NT2/D1 (cell line): ENCODE measurements at regions not wholly inside any gene's neighbourhood (a gene's known extent, or its start where the extent isn't known, plus 50 kb on each side); places are given as distances from the start of the nearest gene placed in this dataset.

Experiments
- DNase-seq: peaks from one replicate; pipeline ENCODE4 v3.0.0-alpha.2; 2011; ENCODE audit warnings: low read depth, low spot score
- H3K27me3 ChIP-seq: 2 replicates; pipeline ENCODE4 v1.6.0; 2011; ENCODE audit warnings: mild to moderate bottlenecking; ENCODE audit not compliant: insufficient read length, insufficient read depth
- H3K36me3 ChIP-seq: 2 replicates; pipeline ENCODE4 v1.6.1; 2011; ENCODE audit warnings: mild to moderate bottlenecking, low read length, mixed read lengths; ENCODE audit not compliant: insufficient read depth, insufficient read length
- H3K4me1 ChIP-seq: 2 replicates; pipeline ENCODE4 v1.5.1; 2011; ENCODE audit not compliant: insufficient read depth, insufficient read length
- H3K4me3 ChIP-seq: 2 replicates; pipeline ENCODE4 v1.5.1; 2011; ENCODE audit warnings: low read depth; ENCODE audit not compliant: insufficient read length
- H3K9ac ChIP-seq: 2 replicates; pipeline ENCODE4 v1.6.0; 2011; ENCODE audit warnings: low read depth; ENCODE audit not compliant: insufficient read length
- H3K9me3 ChIP-seq: 2 replicates; pipeline ENCODE4 v1.5.1; 2011; ENCODE audit warnings: mild to moderate bottlenecking, low read length; ENCODE audit not compliant: insufficient read depth
- SUZ12 ChIP-seq: IDR thresholded peaks from 2 replicates; pipeline ENCODE4 v1.6.1; 2011; ENCODE audit not compliant: insufficient read length, insufficient read depth; ENCODE audit errors: extremely low read depth
- YY1 ChIP-seq: IDR thresholded peaks from 2 replicates; pipeline ENCODE4 v1.6.1; 2011; ENCODE audit not compliant: insufficient read length, insufficient read depth
- ZNF274 ChIP-seq: IDR thresholded peaks from 2 replicates; pipeline ENCODE4 v1.6.1; 2011; ENCODE audit warnings: mild to moderate bottlenecking, low read depth, low read length

DNA sequence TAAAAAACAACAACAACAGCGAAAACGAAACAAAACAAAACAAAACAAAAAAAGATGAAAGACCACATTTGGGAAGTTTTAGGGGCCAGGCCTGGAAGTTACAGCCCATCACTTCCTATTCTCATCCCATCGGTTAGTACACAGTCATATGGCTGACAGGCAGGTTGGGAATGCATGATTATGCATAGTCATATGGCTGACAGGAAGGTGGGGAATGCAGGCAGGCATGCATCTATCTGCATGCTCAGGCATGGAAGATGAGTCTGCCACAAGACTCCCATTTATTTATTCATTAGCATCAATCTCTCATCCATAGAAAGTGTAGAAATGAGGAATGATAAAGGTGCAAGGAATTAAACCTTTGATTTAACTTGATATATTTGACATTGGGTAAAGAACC, 325.3 kb upstream of the MEX3C start:
- no peak overlapping the region for H3K4me3 ChIP-seq
- H3K4me1 ChIP-seq = no peaks in the 10 kb centered on the region
- TF ChIP-seq YY1 (no peak), SUZ12 (no peak)
- H3K9me3 ChIP-seq = no peaks in the 10 kb centered on the region; the same call in 1 of the 2 replicates
- no peaks in the 10 kb centered on the region for H3K27me3 ChIP-seq
- no peak for DNase-seq
- no peaks in the 10 kb centered on the region for H3K36me3 ChIP-seq
- H3K9ac ChIP-seq = no peak overlapping the region

DNA sequence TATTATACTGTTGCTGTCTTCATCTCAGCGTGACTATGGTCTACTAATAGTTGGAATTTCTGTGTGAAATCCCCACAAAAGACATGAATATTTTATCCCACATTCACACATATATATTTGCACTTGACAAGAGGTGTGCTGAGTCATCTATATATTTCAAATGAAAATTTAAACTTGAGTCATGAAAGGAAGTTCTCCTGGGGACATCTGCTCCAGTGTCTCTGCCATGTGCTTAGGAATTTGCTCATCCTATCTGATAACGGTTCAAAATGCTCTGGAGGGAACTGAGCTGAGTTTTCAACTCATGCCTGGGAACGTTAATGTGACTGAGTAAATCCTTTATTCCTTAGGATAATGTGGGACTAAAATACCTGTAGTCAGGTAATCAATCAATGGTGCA, 326.2 kb upstream of the MEX3C start:
- Histone ChIP-seq H3K36me3 (no peaks in the 10 kb centered on the region), H3K9ac (no peak overlapping the region), H3K4me1 (no peaks in the 10 kb centered on the region), H3K4me3 (no peak overlapping the region), H3K27me3 (no peaks in the 10 kb centered on the region), H3K9me3 (no peaks in the 10 kb centered on the region; the same call in 1 of the 2 replicates)
- DNase-seq = no peak
- TF ChIP-seq YY1 (no peak), ZNF274 (no peak), SUZ12 (no peak)

GRCh38 chr18:51525453-51526225, 328.2 kb upstream of the MEX3C start:
- TF ChIP-seq ZNF274 (no peak), YY1 (no peak), SUZ12 (no peak)
- no peaks in the 10 kb centered on the region for H3K4me1 ChIP-seq
- H3K9ac ChIP-seq = no peak overlapping the region
- H3K9me3 ChIP-seq = no peaks in the 10 kb centered on the region; the same call in 1 of the 2 replicates
- no peak for DNase-seq
- no peaks in the 10 kb centered on the region for H3K27me3 ChIP-seq
- no peak overlapping the region for H3K4me3 ChIP-seq
- H3K36me3 ChIP-seq = no peaks in the 10 kb centered on the region

- Histone ChIP-seq H3K4me1 (no peaks in the 10 kb centered on the region), H3K36me3 (no peaks in the 10 kb centered on the region), H3K4me3 (no peak overlapping the region), H3K9ac (no peak overlapping the region), H3K27me3 (no peaks in the 10 kb centered on the region), H3K9me3 (no peaks in the 10 kb centered on the region; the same call in 1 of the 2 replicates)
- DNase-seq = no peak
- TF ChIP-seq YY1 = no peak
- no peak for TF ChIP-seq ZNF274
- TF ChIP-seq SUZ12 = no peak
These were observed 330.3 kb upstream of the MEX3C start for GRCh38 chr18:51527826-51528225.

GRCh38 chr18:51531501-51531900, 334.0 kb upstream of the MEX3C start:
- H3K9ac ChIP-seq = no peak overlapping the region
- no peak for DNase-seq
- H3K4me1 ChIP-seq = no peaks in the 10 kb centered on the region
- H3K36me3 ChIP-seq = no peaks in the 10 kb centered on the region
- H3K9me3 ChIP-seq = no peaks in the 10 kb centered on the region
- TF ChIP-seq SUZ12 (no peak), YY1 (no peak), ZNF274 (no peak)
- no peaks in the 10 kb centered on the region for H3K27me3 ChIP-seq
- no peak overlapping the region for H3K4me3 ChIP-seq

DNA sequence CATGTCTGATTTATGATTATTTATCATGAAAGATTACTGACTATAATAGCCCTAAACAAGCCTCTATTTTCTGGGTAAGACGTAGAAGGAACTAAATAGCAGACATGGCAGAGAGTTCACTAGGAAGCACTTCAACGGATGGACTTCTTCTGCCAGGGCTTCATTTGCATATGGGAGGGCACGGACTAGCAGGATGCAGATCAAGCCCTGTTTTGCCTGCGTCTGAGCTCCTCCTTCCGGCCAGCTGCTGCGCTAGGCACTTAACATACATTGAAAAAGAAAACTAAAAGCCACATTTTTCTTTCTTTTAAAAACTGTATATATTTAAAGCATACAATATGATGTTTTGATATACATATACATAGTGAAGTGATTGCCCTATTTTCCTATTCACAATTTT, 340.0 kb upstream of the MEX3C start:
- TF ChIP-seq YY1 (no peak), ZNF274 (no peak)
- DNase-seq = no peak
- H3K9ac ChIP-seq = no peak overlapping the region
- H3K4me1 ChIP-seq = no peaks in the 10 kb centered on the region
- no peak overlapping the region for H3K4me3 ChIP-seq
- H3K36me3 ChIP-seq = no peaks in the 10 kb centered on the region
- no peaks in the 10 kb centered on the region for H3K9me3 ChIP-seq
- H3K27me3 ChIP-seq = no peaks in the 10 kb centered on the region

- Histone ChIP-seq H3K4me1 (no peaks in the 10 kb centered on the region), H3K9ac (no peak overlapping the region), H3K36me3 (no peaks in the 10 kb centered on the region), H3K4me3 (no peak overlapping the region), H3K9me3 (no peaks in the 10 kb centered on the region), H3K27me3 (no peaks in the 10 kb centered on the region)
- DNase-seq = no peak
- TF ChIP-seq ZNF274 (no peak), SUZ12 (no peak), YY1 (no peak)
These were observed 343.1 kb upstream of the MEX3C start for GRCh38 chr18:51540562-51540961.

GRCh38 chr18:51541230-51541629, 343.7 kb upstream of the MEX3C start:
- no peak for TF ChIP-seq SUZ12
- no peak for TF ChIP-seq YY1
- no peak for TF ChIP-seq ZNF274
- no peak for DNase-seq
- Histone ChIP-seq H3K36me3 (no peaks in the 10 kb centered on the region), H3K27me3 (no peaks in the 10 kb centered on the region), H3K9ac (no peak overlapping the region), H3K9me3 (no peaks in the 10 kb centered on the region), H3K4me1 (no peaks in the 10 kb centered on the region), H3K4me3 (no peak overlapping the region)
